Mucosa of rectum (tissue), 2 donors: ENCODE measurements at regions not wholly inside any gene's neighbourhood (a gene's known extent, or its start where the extent isn't known, plus 50 kb on each side); places are given as distances from the start of the nearest gene placed in this dataset.

Source experiments
- H3K27ac ChIP-seq, 2 donors: one replicate each; pipeline ENCODE4 v1.7.0; 2013; ENCODE audit warnings: inconsistent platforms in 2 of 2, low read depth in 2 of 2, low read length in 2 of 2
- H3K27me3 ChIP-seq, 2 donors: one replicate each; pipeline ENCODE4 v1.7.0; 2013; ENCODE audit warnings: low read length in 2 of 2; ENCODE audit not compliant: control insufficient read depth in 2 of 2, insufficient read depth in 2 of 2
- H3K36me3 ChIP-seq, 2 donors: one replicate each; pipeline ENCODE4 v1.7.0; 2013; ENCODE audit warnings: low read length in 2 of 2; ENCODE audit not compliant: control insufficient read depth in 2 of 2, insufficient read depth in 2 of 2
- H3K4me1 ChIP-seq, 2 donors: one replicate each; pipeline ENCODE4 v1.7.0; 2013; ENCODE audit warnings: low read length in 2 of 2, mild to moderate bottlenecking in 1 of 2; ENCODE audit not compliant: control insufficient read depth in 2 of 2, insufficient read depth in 2 of 2
- H3K4me3 ChIP-seq, 2 donors: one replicate each; pipeline ENCODE4 v1.7.0; 2013; ENCODE audit warnings: low read length in 2 of 2
- H3K9ac ChIP-seq, 2 donors: one replicate each; pipeline ENCODE4 v1.7.0; 2013; ENCODE audit warnings: low read length in 2 of 2, low read depth in 1 of 2, mild to moderate bottlenecking in 1 of 2
- H3K9me3 ChIP-seq, 2 donors: one replicate each; pipeline ENCODE4 v1.7.0; 2013; ENCODE audit warnings: low read length in 2 of 2; ENCODE audit not compliant: control insufficient read depth in 2 of 2
- donor health status: healthy.
- donor health status: Normal muscosa, but diverticular disease.

- H3K27me3 ChIP-seq = no peaks in the 10 kb centered on the region
- no peaks in the 10 kb centered on the region for H3K9me3 ChIP-seq
- peak overlapping the region; percentile 18 to 35 for H3K27ac ChIP-seq
- no peaks in the 10 kb centered on the region for H3K36me3 ChIP-seq
- H3K4me1 ChIP-seq = no peaks in the 10 kb centered on the region
- H3K9ac ChIP-seq = no peak overlapping the region
- no peak overlapping the region for H3K4me3 ChIP-seq
Observed at GRCh38 chr21:35212393-35213127, 163.5 kb upstream of the RUNX1 start.

- Histone ChIP-seq H3K36me3 (no peaks in the 10 kb centered on the region), H3K4me1 (no peaks in the 10 kb centered on the region), H3K9me3 (no peaks in the 10 kb centered on the region), H3K27ac (no peak overlapping the region), H3K4me3 (no peak overlapping the region), H3K9ac (no peak overlapping the region), H3K27me3 (no peaks in the 10 kb centered on the region)
Observed at GRCh38 chr21:35211782-35212181, 162.7 kb upstream of the RUNX1 start.

DNA sequence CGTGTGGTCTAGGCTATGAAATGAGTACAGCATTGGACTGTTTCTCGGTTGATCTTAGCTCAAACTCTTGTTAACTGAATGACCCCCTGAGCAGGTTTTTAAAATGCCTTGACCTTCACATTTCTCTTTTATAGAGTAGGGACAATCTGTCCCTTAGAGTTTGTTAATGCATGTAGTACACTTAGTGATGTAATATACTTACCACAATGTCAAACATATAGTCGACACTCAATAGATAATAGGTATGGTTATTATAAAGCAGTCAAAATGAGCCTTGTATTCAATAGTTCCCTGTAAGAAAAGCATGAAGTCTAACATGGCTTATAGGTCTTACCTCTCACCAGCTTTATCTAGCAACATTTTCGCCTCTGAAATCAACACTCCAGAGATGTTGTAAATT is 161.0 kb upstream of the RUNX1 start:
- H3K4me1 ChIP-seq = peaks cover 0 to 10% of the 10 kb centered on the region in 2 donors

GRCh38 chr21:35208810-35209517 is 159.9 kb upstream of the RUNX1 start:
- Histone ChIP-seq H3K27ac (no peak overlapping the region), H3K4me3 (no peak overlapping the region), H3K27me3 (no peaks in the 10 kb centered on the region), H3K9ac (no peak overlapping the region), H3K9me3 (no peaks in the 10 kb centered on the region), H3K4me1 (peaks cover 0 to 10% of the 10 kb centered on the region in 2 donors), H3K36me3 (no peaks in the 10 kb centered on the region)

More for the DNA sequence above, 161.0 kb upstream of the RUNX1 start:
- H3K27me3 ChIP-seq = no peaks in the 10 kb centered on the region
- H3K9me3 ChIP-seq = no peaks in the 10 kb centered on the region
- H3K4me3 ChIP-seq = no peak overlapping the region
- H3K36me3 ChIP-seq = no peaks in the 10 kb centered on the region
- H3K27ac ChIP-seq = no peak overlapping the region
- H3K9ac ChIP-seq = no peak overlapping the region

DNA sequence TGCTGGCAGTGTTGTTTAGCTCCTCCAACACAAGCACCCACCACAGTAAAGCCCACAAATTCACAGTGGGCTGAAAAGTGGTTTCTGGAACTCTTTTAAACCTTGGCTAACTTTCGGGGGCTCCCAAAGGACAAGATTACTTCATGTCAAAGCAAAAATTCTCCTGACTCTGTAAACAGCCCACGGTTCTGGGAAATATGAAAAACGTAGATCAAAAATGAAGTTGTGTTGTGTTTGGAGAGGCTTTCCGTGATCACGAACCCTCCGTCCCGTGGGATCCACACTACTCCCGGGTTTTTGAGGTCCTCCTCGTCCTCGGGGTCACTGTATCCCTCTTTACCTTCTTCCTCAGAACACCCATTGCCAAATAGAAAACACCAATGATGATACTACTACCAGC is 159.0 kb upstream of the RUNX1 start:
- Histone ChIP-seq H3K4me3 (no peak overlapping the region), H3K36me3 (no peaks in the 10 kb centered on the region), H3K9me3 (no peaks in the 10 kb centered on the region), H3K27me3 (no peaks in the 10 kb centered on the region), H3K27ac (peak overlapping the region in 1 of 2 donors; percentile 2), H3K4me1 (peaks cover 0 to 10% of the 10 kb centered on the region in 2 donors), H3K9ac (no peak overlapping the region)

GRCh38 chr21:35207322-35207721 is 158.2 kb upstream of the RUNX1 start:
- Histone ChIP-seq H3K4me1 (peaks cover 2 to 10% of the 10 kb centered on the region in 2 donors), H3K27ac (no peak overlapping the region), H3K9ac (no peak overlapping the region), H3K9me3 (no peaks in the 10 kb centered on the region), H3K4me3 (no peak overlapping the region), H3K27me3 (no peaks in the 10 kb centered on the region), H3K36me3 (no peaks in the 10 kb centered on the region)

- peaks cover 2 to 10% of the 10 kb centered on the region in 2 donors for H3K4me1 ChIP-seq
- H3K27ac ChIP-seq = peak overlapping the region; percentile 30 to 46
- no peak overlapping the region for H3K9ac ChIP-seq
Observed at GRCh38 chr21:35206141-35207125, 157.3 kb upstream of the RUNX1 start.

GRCh38 chr21:35204850-35205541 is 155.9 kb upstream of the RUNX1 start:
- H3K27me3 ChIP-seq = no peaks in the 10 kb centered on the region
- no peaks in the 10 kb centered on the region for H3K36me3 ChIP-seq
- no peaks in the 10 kb centered on the region for H3K9me3 ChIP-seq
- H3K4me1 ChIP-seq = peaks cover 2 to 10% of the 10 kb centered on the region in 2 donors
- no peak overlapping the region for H3K9ac ChIP-seq
- H3K4me3 ChIP-seq = peak overlapping the region in 1 of 2 donors; percentile 51
- H3K27ac ChIP-seq = peak overlapping the region; percentile 19 to 59

More at GRCh38 chr21:35206141-35207125, 157.3 kb upstream of the RUNX1 start:
- no peaks in the 10 kb centered on the region for H3K27me3 ChIP-seq
- no peaks in the 10 kb centered on the region for H3K9me3 ChIP-seq
- no peak overlapping the region for H3K4me3 ChIP-seq
- no peaks in the 10 kb centered on the region for H3K36me3 ChIP-seq

- H3K9me3 ChIP-seq = no peaks in the 10 kb centered on the region
- no peak overlapping the region for H3K9ac ChIP-seq
- H3K27ac ChIP-seq = peak overlapping the region in 1 of 2 donors; percentile 16
- no peaks in the 10 kb centered on the region for H3K36me3 ChIP-seq
- no peaks in the 10 kb centered on the region for H3K27me3 ChIP-seq
- peaks cover 2 to 10% of the 10 kb centered on the region in 2 donors for H3K4me1 ChIP-seq
- no peak overlapping the region for H3K4me3 ChIP-seq
Observed at GRCh38 chr21:35204125-35204524, 155.0 kb upstream of the RUNX1 start.
